ENCODE measurements at regions not wholly inside any gene's neighbourhood (a gene's known extent, or its start where the extent isn't known, plus 50 kb on each side); places are given as distances from the start of the nearest gene placed in this dataset.

DNA sequence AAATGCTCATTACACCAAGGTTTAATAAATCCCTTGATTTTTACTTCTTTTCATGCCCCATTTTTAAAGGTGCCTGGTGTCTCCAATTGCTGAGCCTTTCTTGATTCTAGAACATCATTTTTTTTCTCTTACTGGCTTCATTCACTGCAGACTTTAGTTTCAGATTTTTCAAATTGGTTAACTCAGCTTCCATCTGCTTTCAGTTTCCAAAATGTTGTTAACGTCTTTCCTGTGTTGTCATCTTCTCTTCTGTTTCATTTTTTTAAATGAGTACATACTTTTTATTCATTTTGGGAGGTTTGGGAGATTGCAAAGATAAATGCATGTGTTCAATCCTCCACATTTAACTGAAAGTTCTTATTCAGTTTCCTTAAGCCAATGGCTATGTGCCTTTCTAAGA lies 126.4 kb upstream of the CCNG1 start:
- TF ChIP-seq, protein P1, sequence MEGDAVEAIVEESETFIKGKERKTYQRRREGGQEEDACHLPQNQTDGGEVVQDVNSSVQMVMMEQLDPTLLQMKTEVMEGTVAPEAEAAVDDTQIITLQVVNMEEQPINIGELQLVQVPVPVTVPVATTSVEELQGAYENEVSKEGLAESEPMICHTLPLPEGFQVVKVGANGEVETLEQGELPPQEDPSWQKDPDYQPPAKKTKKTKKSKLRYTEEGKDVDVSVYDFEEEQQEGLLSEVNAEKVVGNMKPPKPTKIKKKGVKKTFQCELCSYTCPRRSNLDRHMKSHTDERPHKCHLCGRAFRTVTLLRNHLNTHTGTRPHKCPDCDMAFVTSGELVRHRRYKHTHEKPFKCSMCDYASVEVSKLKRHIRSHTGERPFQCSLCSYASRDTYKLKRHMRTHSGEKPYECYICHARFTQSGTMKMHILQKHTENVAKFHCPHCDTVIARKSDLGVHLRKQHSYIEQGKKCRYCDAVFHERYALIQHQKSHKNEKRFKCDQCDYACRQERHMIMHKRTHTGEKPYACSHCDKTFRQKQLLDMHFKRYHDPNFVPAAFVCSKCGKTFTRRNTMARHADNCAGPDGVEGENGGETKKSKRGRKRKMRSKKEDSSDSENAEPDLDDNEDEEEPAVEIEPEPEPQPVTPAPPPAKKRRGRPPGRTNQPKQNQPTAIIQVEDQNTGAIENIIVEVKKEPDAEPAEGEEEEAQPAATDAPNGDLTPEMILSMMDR (IDR thresholded peaks at IDR 0.05): no peak
- TF ChIP-seq PRRX2 (CRISPR knock-in tag; IDR thresholded peaks at IDR 0.05) (no peak), NR1H2 (CRISPR knock-in tag; IDR thresholded peaks at IDR 0.05) (no peak), CREB1 (CRISPR knock-in tag; IDR thresholded peaks at IDR 0.05) (no peak), TP53 (CRISPR knock-in tag; IDR thresholded peaks at IDR 0.05) (no peak)
- TF ChIP-seq, protein P2, sequence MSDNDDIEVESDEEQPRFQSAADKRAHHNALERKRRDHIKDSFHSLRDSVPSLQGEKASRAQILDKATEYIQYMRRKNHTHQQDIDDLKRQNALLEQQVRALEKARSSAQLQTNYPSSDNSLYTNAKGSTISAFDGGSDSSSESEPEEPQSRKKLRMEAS (CRISPR knock-in tag; IDR thresholded peaks at IDR 0.05): no peak
- TF ChIP-seq, protein P3, sequence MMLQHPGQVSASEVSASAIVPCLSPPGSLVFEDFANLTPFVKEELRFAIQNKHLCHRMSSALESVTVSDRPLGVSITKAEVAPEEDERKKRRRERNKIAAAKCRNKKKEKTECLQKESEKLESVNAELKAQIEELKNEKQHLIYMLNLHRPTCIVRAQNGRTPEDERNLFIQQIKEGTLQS (CRISPR knock-in tag; conservative IDR thresholded peaks at IDR 0.05): no peak
- TF ChIP-seq, protein P4, sequence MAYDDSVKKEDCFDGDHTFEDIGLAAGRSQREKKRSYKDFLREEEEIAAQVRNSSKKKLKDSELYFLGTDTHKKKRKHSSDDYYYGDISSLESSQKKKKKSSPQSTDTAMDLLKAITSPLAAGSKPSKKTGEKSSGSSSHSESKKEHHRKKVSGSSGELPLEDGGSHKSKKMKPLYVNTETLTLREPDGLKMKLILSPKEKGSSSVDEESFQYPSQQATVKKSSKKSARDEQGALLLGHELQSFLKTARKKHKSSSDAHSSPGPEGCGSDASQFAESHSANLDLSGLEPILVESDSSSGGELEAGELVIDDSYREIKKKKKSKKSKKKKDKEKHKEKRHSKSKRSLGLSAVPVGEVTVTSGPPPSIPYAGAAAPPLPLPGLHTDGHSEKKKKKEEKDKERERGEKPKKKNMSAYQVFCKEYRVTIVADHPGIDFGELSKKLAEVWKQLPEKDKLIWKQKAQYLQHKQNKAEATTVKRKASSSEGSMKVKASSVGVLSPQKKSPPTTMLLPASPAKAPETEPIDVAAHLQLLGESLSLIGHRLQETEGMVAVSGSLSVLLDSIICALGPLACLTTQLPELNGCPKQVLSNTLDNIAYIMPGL (CRISPR knock-in tag; IDR thresholded peaks at IDR 0.05): no peak

Data from WTC11 (cell line).